Breast epithelium (tissue), 4 donors: ENCODE measurements at regions not wholly inside any gene's neighbourhood (a gene's known extent, or its start where the extent isn't known, plus 50 kb on each side); places are given as distances from the start of the nearest gene placed in this dataset.

Source experiments
- DNase-seq, 2 donors: peaks; one replicate each; pipeline ENCODE4 v3.0.0-alpha.2; 2019; ENCODE audit warnings: low spot score in 2 of 2
- H3K27ac ChIP-seq, 2 donors: fragments of 200-600 bp; sonication (generic) in 1 of 2; one replicate each; pipeline ENCODE4 v1.5.1; 2016 to 2019; ENCODE audit warnings: mild to moderate bottlenecking in 1 of 2
- H3K27me3 ChIP-seq, 2 donors: fragments of 200-600 bp; sonication (generic) in 1 of 2; one replicate each; pipeline versions ENCODE4 v1.5.1 to v1.6.0; 2017 to 2019; ENCODE audit warnings: control low read depth in 1 of 2, mild to moderate bottlenecking in 1 of 2
- H3K36me3 ChIP-seq: fragments of 200-600 bp; one replicate; pipeline ENCODE4 v1.5.1; 2019
- H3K4me1 ChIP-seq, 2 donors: fragments of 200-600 bp; sonication (generic); one replicate each; pipeline ENCODE4 v1.5.1; 2016 to 2019; ENCODE audit warnings: control low read depth in 1 of 2
- H3K4me3 ChIP-seq, 3 donors: fragments of 200-600 bp; sonication (generic); 1 replicate in 2 of 3; 2 replicates in 1 of 3; pipeline ENCODE4 v1.5.1; 2016 to 2019; ENCODE audit warnings: mild to moderate bottlenecking in 3 of 3, moderate library complexity in 2 of 3
- H3K9me3 ChIP-seq, 2 donors: fragments of 200-600 bp; sonication (generic) in 1 of 2; one replicate each; pipeline ENCODE4 v1.5.1; 2016 to 2019; ENCODE audit warnings: control low read depth in 1 of 2
- CTCF ChIP-seq, 3 donors: fragments of 450-650 bp; IDR thresholded peaks; one replicate each; pipeline ENCODE4 v1.5.1; 2016 to 2017; ENCODE audit warnings: antibody characterized with exemption in 3 of 3, mild to moderate bottlenecking in 3 of 3, moderate library complexity in 3 of 3
- POLR2A ChIP-seq: fragments of 450-650 bp; IDR thresholded peaks from one replicate; pipeline ENCODE4 v1.6.1; 2016; ENCODE audit warnings: antibody characterized with exemption, mild to moderate bottlenecking, moderate library complexity
- POLR2AphosphoS5 ChIP-seq, 3 donors: sonication (generic); formaldehyde crosslinking; IDR thresholded peaks; one replicate each; pipeline ENCODE4 v1.6.1; 2017; ENCODE audit warnings: antibody characterized with exemption in 3 of 3
- intact Hi-C: fragments of 100-400 bp; cut with DNase I; formaldehyde crosslinking; loops from one replicate; pipeline ENCODE4 v1.15.1; 2023; ENCODE audit warnings: low total_unique reads

DNA sequence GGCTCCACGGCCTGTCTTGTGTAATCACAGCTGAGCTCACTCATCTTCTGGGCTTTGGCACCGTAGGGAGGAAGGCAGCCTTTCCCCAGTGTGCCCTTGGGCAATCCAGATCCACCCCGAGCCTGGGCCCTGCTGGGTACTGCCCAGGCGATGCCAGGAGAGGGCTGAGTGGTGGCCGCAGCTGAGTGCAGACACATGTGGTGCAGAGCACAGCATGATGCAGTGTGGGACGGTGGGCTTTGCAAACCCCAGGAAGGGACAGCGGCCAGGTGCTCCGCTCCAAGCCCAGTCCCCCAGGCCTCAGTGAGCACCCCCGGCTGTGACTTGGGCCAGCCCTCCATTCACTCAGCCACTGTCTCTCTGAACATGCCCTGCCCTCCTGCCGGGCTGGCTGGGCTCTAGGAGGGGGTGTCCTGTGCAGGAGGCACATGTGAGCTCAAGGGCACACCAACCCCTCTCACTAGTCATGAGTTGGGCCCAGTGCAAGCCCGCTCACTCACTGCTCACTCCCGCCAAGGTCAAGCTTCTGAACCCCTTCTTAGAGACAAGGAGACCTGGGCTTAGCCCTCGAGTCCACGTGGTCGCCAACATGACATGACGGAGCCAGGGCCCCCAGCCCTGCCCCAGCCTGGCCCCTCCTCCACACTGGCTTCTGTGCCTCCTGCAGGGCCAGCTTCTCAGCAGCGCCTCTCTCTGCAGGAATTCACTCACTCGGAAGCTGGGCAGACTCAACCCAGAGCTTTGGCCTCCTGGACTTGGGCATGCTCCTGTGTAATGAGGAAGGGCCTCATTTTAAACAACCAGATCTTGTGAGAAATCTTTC is 77.5 kb upstream of the INSIG1 start:
- no peak overlapping the region for H3K4me3 ChIP-seq
- H3K4me1 ChIP-seq = peaks cover 0 to 9% of the 10 kb centered on the region in 2 donors
- peak in 1 of 2 donors; percentile 45 for DNase-seq
- H3K36me3 ChIP-seq = no peaks in the 10 kb centered on the region
- no peak overlapping the region for H3K27ac ChIP-seq
- intact Hi-C loops = no loop called here
- TF ChIP-seq POLR2AphosphoS5 (IDR thresholded peaks at IDR 0.05) (no peak), CTCF (IDR thresholded peaks at IDR 0.05) (no peak), POLR2A (no peak)
- peaks cover 0 to 12% of the 10 kb centered on the region in 2 donors for H3K27me3 ChIP-seq
- H3K9me3 ChIP-seq = no peaks in the 10 kb centered on the region

- no peaks in the 10 kb centered on the region for H3K36me3 ChIP-seq
- H3K4me3 ChIP-seq = no peak overlapping the region
- no peak for TF ChIP-seq POLR2AphosphoS5 (IDR thresholded peaks at IDR 0.05)
- TF ChIP-seq CTCF (IDR thresholded peaks at IDR 0.05) = no peak
- no peak for TF ChIP-seq POLR2A
- H3K27me3 ChIP-seq = peaks cover 0 to 12% of the 10 kb centered on the region in 2 donors
- H3K27ac ChIP-seq = no peak overlapping the region
- H3K4me1 ChIP-seq = peaks cover 0 to 9% of the 10 kb centered on the region in 2 donors
- no peaks in the 10 kb centered on the region for H3K9me3 ChIP-seq
- DNase-seq = peak in 1 of 2 donors; percentile 34
- intact Hi-C loops = loop anchor here (1.0 kb wide), 1 partner anchor 40 kb away; no protein-coding TSS in a partner anchor
Measured at GRCh38 chr7:155220903-155221302, 76.8 kb upstream of the INSIG1 start.

DNA sequence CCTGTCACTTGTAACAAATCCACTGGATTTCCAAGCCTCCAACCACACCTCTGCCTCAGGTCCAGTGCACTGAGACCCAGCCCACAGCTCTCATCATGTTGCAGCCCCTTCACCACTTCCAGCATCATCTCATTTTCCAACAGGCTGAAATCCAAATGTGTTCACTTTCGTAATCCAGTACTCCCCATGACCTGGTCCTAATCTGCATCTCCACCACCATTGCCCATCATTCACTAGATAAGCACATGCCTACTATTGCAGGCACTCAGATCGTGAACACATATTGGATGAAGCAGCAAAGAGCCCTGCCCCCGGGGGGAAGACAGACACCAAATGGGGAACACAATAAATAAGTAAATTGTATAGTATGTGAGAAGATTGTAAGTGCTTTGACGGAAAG is 76.1 kb upstream of the INSIG1 start:
- H3K27me3 ChIP-seq = peaks cover 0 to 13% of the 10 kb centered on the region in 2 donors
- no peak for DNase-seq
- H3K27ac ChIP-seq = no peak overlapping the region
- H3K4me3 ChIP-seq = no peak overlapping the region
- no peaks in the 10 kb centered on the region for H3K9me3 ChIP-seq
- intact Hi-C loops = loop anchor here (1.0 kb wide), 1 partner anchor 40 kb away; no protein-coding TSS in a partner anchor
- peaks cover 0 to 9% of the 10 kb centered on the region in 2 donors for H3K4me1 ChIP-seq
- no peaks in the 10 kb centered on the region for H3K36me3 ChIP-seq
- TF ChIP-seq CTCF (IDR thresholded peaks at IDR 0.05) = no peak
- no peak for TF ChIP-seq POLR2AphosphoS5 (IDR thresholded peaks at IDR 0.05)
- TF ChIP-seq POLR2A = no peak

DNA sequence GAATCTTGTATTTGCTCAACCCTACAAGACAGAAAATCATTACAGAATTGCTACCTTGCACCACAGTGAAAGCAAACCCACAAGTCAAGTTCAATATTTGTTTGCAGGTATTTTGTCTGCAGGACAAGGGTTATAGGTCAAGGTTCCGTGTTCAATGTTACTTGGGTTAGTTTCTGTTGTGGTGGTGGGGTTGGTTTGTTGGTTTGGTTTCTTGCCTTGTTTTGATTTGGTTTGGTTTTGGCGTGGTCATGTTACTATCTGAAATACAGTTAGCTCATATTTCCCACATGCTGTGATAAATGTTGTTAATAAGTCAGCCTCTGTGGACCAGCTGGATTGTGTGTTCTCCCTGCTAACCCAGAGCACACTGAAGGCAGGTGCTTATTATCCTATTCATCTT is 75.6 kb upstream of the INSIG1 start:
- no peaks in the 10 kb centered on the region for H3K36me3 ChIP-seq
- intact Hi-C loops = no loop called here
- no peak overlapping the region for H3K27ac ChIP-seq
- no peak for DNase-seq
- H3K27me3 ChIP-seq = peaks cover 0 to 13% of the 10 kb centered on the region in 2 donors
- TF ChIP-seq POLR2AphosphoS5 (IDR thresholded peaks at IDR 0.05) = no peak
- TF ChIP-seq CTCF (IDR thresholded peaks at IDR 0.05) = no peak
- TF ChIP-seq POLR2A = no peak
- no peaks in the 10 kb centered on the region for H3K9me3 ChIP-seq
- H3K4me1 ChIP-seq = peaks cover 0 to 9% of the 10 kb centered on the region in 2 donors
- no peak overlapping the region for H3K4me3 ChIP-seq

DNA sequence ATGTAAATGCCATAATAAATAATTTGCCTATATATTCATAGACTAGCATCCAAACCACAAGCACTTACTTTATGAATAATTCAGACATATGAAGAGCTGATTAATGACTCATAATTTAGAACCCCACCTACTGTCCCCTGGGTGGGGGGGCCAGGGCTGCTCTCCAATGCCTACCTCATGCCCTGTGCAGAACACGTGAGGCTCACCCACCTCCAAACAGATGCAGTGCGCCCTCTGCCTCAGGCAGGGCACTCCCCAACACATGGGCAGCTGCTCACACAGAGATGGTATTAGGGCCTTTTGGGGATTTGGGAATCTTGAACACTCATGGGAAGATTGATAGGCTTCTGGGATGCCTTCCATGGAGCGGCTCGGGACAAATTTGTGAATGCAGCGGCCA is 75.1 kb upstream of the INSIG1 start:
- Histone ChIP-seq H3K27ac (no peak overlapping the region), H3K27me3 (peaks cover 0 to 16% of the 10 kb centered on the region in 2 donors), H3K9me3 (no peaks in the 10 kb centered on the region), H3K36me3 (no peaks in the 10 kb centered on the region), H3K4me1 (peaks cover 0 to 9% of the 10 kb centered on the region in 2 donors), H3K4me3 (no peak overlapping the region)
- TF ChIP-seq POLR2AphosphoS5 (IDR thresholded peaks at IDR 0.05) (no peak), CTCF (IDR thresholded peaks at IDR 0.05) (no peak), POLR2A (no peak)
- intact Hi-C loops = no loop called here
- DNase-seq = no peak
